OCI-LY7 (cell line): ENCODE measurements at regions not wholly inside any gene's neighbourhood (a gene's known extent, or its start where the extent isn't known, plus 50 kb on each side); places are given as distances from the start of the nearest gene placed in this dataset.

ENCODE experiments used
- CTCF ChIP-seq: fragments of 200-600 bp; sonication (generic); conservative IDR thresholded peaks from 2 replicates; pipeline ENCODE4 v1.5.1; 2014; ENCODE audit warnings: mild to moderate bottlenecking, antibody characterized with exemption, low read length, moderate library complexity, mixed read lengths
- EZH2phosphoT487 ChIP-seq: fragments of 200-600 bp; sonication (generic); IDR thresholded peaks from 2 replicates; pipeline ENCODE4 v1.6.1; 2018; ENCODE audit warnings: low read depth, borderline replicate concordance, mild to moderate bottlenecking, mixed run types, antibody characterized with exemption, low read length, moderate library complexity, mixed read lengths

GRCh38 chr7:156420496-156420895 lies 220.1 kb upstream of the RNF32 start:
- no peak for TF ChIP-seq CTCF
- no peak for TF ChIP-seq EZH2phosphoT487
